Neural crest cell (in vitro differentiated cells): ENCODE measurements at regions not wholly inside any gene's neighbourhood (a gene's known extent, or its start where the extent isn't known, plus 50 kb on each side); places are given as distances from the start of the nearest gene placed in this dataset.

Source experiments
- DNase-seq: peaks from one replicate; pipeline ENCODE4 v3.0.0; 2021; ENCODE audit warnings: low read depth, mixed read lengths, low spot score
- H3K27ac Mint-ChIP-seq: one replicate; pipeline ENCODE4 v1.8.0; 2021; ENCODE audit warnings: mild to moderate bottlenecking, mixed read lengths; ENCODE audit not compliant: unreplicated experiment
- H3K27me3 Mint-ChIP-seq: 2 replicates; pipeline ENCODE4 v1.8.0; 2021; ENCODE audit warnings: low read depth, mild to moderate bottlenecking, mixed read lengths
- H3K36me3 Mint-ChIP-seq: 2 replicates; pipeline ENCODE4 v1.8.0; 2021; ENCODE audit warnings: low read depth, mild to moderate bottlenecking, mixed read lengths
- H3K4me1 Mint-ChIP-seq: 2 replicates; pipeline ENCODE4 v1.8.0; 2021; ENCODE audit warnings: mixed read lengths
- H3K4me3 Mint-ChIP-seq: one replicate; pipeline ENCODE4 v1.8.0; 2021; ENCODE audit warnings: mild to moderate bottlenecking, mixed read lengths
- H3K9me3 Mint-ChIP-seq: 2 replicates; pipeline ENCODE4 v1.8.0; 2021; ENCODE audit warnings: mixed read lengths
- TF ChIP-seq, protein P1 (sequence below): fragments of 200-600 bp; sonication (generic); conservative IDR thresholded peaks from 2 replicates; pipeline ENCODE4 v1.5.0; 2021; ENCODE audit warnings: antibody characterized with exemption, mild to moderate bottlenecking

DNA sequence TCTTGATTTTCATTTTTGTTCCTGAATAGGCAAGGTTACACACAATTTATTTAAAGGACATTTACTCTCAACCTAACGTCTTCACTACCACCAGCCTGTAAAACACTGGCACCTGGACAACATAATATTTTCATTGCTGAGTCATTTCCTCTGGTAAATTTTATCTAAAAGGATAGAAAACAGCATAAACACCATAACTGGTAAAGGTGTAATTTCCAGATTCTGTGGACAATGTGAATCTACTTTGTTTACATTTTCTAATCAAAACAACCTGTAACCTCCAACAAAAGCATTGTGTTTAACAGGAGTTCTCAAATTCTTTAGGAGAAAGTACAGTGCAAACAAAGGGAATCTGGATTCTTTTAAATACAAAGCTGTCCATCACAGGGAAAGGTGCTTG lies 472.0 kb upstream of the AKR1E2 start:
- no peak for DNase-seq
- H3K36me3 Mint-ChIP-seq: no peaks in the 10 kb centered on the region
- TF ChIP-seq, protein P1, sequence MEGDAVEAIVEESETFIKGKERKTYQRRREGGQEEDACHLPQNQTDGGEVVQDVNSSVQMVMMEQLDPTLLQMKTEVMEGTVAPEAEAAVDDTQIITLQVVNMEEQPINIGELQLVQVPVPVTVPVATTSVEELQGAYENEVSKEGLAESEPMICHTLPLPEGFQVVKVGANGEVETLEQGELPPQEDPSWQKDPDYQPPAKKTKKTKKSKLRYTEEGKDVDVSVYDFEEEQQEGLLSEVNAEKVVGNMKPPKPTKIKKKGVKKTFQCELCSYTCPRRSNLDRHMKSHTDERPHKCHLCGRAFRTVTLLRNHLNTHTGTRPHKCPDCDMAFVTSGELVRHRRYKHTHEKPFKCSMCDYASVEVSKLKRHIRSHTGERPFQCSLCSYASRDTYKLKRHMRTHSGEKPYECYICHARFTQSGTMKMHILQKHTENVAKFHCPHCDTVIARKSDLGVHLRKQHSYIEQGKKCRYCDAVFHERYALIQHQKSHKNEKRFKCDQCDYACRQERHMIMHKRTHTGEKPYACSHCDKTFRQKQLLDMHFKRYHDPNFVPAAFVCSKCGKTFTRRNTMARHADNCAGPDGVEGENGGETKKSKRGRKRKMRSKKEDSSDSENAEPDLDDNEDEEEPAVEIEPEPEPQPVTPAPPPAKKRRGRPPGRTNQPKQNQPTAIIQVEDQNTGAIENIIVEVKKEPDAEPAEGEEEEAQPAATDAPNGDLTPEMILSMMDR: no peak
- H3K27ac Mint-ChIP-seq: no peak overlapping the region
- peaks cover 16% of the 10 kb centered on the region for H3K4me1 Mint-ChIP-seq
- H3K27me3 Mint-ChIP-seq: no peaks in the 10 kb centered on the region
- H3K4me3 Mint-ChIP-seq: no peak overlapping the region
- H3K9me3 Mint-ChIP-seq: peaks cover 8% of the 10 kb centered on the region

DNA sequence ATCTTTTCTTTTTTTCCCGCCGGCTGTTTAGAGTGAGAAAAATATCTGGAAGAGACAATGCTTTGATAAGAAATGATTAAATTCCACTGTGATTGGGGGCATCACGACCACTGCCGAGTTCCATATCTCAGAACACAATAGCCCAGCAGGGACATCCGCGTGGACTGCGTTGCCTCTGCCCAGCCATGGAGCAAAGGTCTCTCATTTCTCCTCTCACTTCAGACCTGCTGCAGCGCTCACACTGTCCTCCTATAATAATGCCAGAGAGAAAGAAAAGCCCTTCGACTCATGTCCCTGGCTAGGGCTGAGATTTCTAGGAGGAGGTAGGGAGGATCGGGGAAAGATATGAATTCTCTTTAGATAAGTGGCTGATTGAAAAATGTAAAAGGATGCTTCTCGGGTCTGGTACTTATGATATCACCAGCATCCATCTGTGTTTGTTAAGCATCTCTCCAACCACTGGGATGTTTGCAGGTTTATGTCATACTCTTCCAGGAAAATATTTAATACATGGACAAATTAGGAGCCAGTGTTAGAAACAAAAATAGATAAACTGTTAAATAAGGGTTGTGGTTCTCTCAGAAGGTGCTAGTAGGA lies 472.9 kb upstream of the AKR1E2 start:
- Mint-ChIP-seq H3K27ac (no peak overlapping the region), H3K27me3 (no peaks in the 10 kb centered on the region), H3K36me3 (no peaks in the 10 kb centered on the region), H3K4me3 (no peak overlapping the region), H3K4me1 (peaks cover 16% of the 10 kb centered on the region), H3K9me3 (peaks cover 8% of the 10 kb centered on the region)
- TF ChIP-seq, protein P1: no peak
- DNase-seq: no peak

DNA sequence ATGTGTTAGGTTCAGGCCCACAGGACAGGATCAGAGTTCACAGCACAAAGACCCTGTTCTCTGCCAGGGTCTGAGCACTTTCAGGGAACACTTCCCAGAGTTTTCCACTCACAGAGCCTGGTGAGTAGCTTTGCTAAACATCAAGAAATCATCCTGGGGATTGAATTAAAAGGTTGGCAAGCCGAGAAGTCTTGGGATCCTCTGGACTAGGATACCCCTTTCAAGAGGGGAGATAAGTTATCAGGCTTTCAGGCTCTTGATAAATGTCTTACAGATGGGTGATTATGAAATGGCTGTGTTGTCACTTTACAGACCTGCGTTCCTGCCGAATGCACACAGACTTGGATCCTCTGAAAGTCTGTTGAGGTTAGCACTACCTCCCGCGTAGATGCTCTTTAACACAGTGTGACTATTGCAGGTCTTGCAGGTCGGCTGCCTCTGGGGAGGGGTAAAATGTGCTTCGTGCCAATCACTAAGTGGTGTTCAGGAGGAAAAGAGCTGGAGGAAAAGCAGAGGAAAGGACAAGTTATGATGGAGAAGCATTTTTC lies 473.5 kb upstream of the AKR1E2 start:
- Mint-ChIP-seq H3K4me3 (no peak overlapping the region), H3K9me3 (peaks cover 8% of the 10 kb centered on the region), H3K27me3 (no peaks in the 10 kb centered on the region), H3K36me3 (no peaks in the 10 kb centered on the region), H3K27ac (no peak overlapping the region), H3K4me1 (peaks cover 16% of the 10 kb centered on the region)
- no peak for DNase-seq
- TF ChIP-seq, protein P1: no peak

DNA sequence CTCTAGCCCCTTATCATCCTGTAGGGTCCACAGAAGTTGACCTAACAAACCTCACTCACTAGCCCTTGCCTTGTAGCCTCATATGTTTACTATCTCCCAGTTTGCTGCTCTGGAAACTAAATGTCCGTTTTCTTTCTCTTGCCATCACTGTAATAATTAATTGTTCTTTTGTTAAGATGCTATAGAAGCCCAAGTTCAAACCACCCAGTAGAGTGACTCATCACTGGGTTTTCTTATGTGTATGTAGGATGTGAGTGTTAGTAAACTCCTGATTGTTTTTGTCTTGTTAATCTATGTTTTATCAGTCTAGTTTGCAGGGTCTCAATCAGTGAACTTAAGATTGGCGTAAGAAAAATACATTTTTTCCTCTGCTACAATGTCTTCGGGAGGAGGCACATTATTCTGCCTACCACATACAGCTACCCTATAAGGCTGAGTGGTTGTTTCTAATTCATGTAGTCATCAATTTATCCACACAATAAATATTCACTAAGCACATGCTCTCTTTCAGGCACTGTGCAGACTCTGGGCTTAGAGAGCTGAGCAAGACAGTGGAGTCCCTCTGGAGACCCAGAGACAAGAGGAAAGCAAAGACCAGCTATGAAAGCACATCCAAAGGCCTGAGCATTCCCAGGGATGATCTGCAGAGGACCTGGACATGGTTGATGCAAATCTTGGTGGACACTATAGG lies 474.1 kb upstream of the AKR1E2 start:
- Mint-ChIP-seq H3K4me3 (no peak overlapping the region), H3K27me3 (no peaks in the 10 kb centered on the region), H3K27ac (no peak overlapping the region), H3K36me3 (no peaks in the 10 kb centered on the region), H3K9me3 (peaks cover 8% of the 10 kb centered on the region), H3K4me1 (peaks cover 16% of the 10 kb centered on the region)
- TF ChIP-seq, protein P1: no peak
- no peak for DNase-seq

DNA sequence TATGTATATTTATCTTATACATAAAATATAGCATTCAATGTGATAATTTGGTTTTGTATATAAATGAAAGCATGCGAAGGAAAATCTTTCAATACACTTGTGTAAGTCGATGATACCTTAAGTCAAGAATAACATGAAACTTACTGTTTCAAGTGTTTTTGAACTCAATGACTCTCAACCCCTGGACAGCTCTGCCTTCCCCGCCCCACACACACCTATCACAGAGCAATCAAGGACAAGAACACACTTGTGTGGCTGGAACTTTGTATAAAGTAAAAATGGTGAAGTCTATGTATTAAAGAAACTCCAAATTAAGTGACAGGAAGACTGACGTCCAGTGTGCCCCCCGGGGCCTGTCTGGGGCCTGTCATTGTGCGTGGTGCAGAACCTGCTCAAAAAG lies 478.6 kb upstream of the AKR1E2 start:
- H3K36me3 Mint-ChIP-seq: no peaks in the 10 kb centered on the region
- DNase-seq: no peak
- TF ChIP-seq, protein P1: no peak
- H3K27ac Mint-ChIP-seq: no peak overlapping the region
- no peaks in the 10 kb centered on the region for H3K27me3 Mint-ChIP-seq
- H3K9me3 Mint-ChIP-seq: peaks cover 3% of the 10 kb centered on the region
- no peak overlapping the region for H3K4me3 Mint-ChIP-seq
- peaks cover 24% of the 10 kb centered on the region for H3K4me1 Mint-ChIP-seq
